Thyroid gland (tissue), 4 donors: ENCODE measurements at regions not wholly inside any gene's neighbourhood (a gene's known extent, or its start where the extent isn't known, plus 50 kb on each side); places are given as distances from the start of the nearest gene placed in this dataset.

Source experiments
- CTCF ChIP-seq, 6 experiments: fragments of 200-600 bp in 3 of 6; fragments of 450-650 bp in 3 of 6; sonication (generic) in 3 of 6; IDR thresholded peaks; one replicate each; pipeline ENCODE4 v1.5.1; 2016 to 2019; ENCODE audit warnings: antibody characterized with exemption in 6 of 6, mild to moderate bottlenecking in 2 of 6, inconsistent platforms in 1 of 6, moderate library complexity in 1 of 6
- POLR2A ChIP-seq, 2 donors: fragments of 450-650 bp; IDR thresholded peaks; one replicate each; pipeline ENCODE4 v1.6.1; 2017; ENCODE audit warnings: antibody characterized with exemption in 2 of 2, mild to moderate bottlenecking in 2 of 2, moderate library complexity in 1 of 2

GRCh38 chr10:128180843-128181242 is 54.6 kb upstream of the MKI67 start:
- TF ChIP-seq POLR2A (IDR thresholded peaks at IDR 0.05) (no peak), CTCF (IDR thresholded peaks at IDR 0.05) (no peak)
